ENCODE measurements at regions not wholly inside any gene's neighbourhood (a gene's known extent, or its start where the extent isn't known, plus 50 kb on each side); places are given as distances from the start of the nearest gene placed in this dataset.

GRCh38 chr5:105413406-105413990, 1850.9 kb upstream of the NUDT12 start:
- H4K5ac ChIP-seq (ENCODE audit: insufficient read length, low read depth, low read length), result no peak overlapping the region
- no peak overlapping the region for H3K56ac ChIP-seq (ENCODE audit: insufficient read length, low read depth, low read length)
- no peak overlapping the region for H3K4me2 ChIP-seq (ENCODE audit: insufficient read depth, insufficient read length, low read length)
- H2BK120ac ChIP-seq (ENCODE audit: low read depth, low read length, poor library complexity, severe bottlenecking), result no peak overlapping the region
- H4K20me1 ChIP-seq (ENCODE audit: control insufficient read depth, insufficient read depth, insufficient read length), result no peaks in the 10 kb centered on the region
- no peaks in the 10 kb centered on the region for H3K27me3 ChIP-seq (ENCODE audit: insufficient read depth, low read length)
- H2AFZ ChIP-seq (ENCODE audit: low read length), result no peak overlapping the region
- no peak for TF ChIP-seq CTCF (conservative IDR thresholded peaks at IDR 0.05)
- H2BK20ac ChIP-seq (ENCODE audit: low read depth, low read length, poor library complexity, severe bottlenecking), result no peak overlapping the region
- H3K4me1 ChIP-seq (ENCODE audit: insufficient read depth, low read length), result no peaks in the 10 kb centered on the region
- H2BK5ac ChIP-seq (ENCODE audit: insufficient read length, low read length), result no peak overlapping the region
- Mint-ChIP-seq H3K4me1 (peaks cover 0 to 11% of the 10 kb centered on the region in 2 experiments; a peak in 2 of 4 replicates), H3K4me3 (no peak overlapping the region), H3K36me3 (ENCODE audit: insufficient read depth in 1 of 3, low read depth in 3 of 3) (peaks cover 16 to 43% (median 20%) of the 10 kb centered on the region in 3 experiments), H3K27ac (no peak overlapping the region), H3K27me3 (ENCODE audit: low read depth) (no peaks in the 10 kb centered on the region), H3K9me3 (peaks cover 19 to 45% of the 10 kb centered on the region in 2 experiments; a peak in 4 of 5 replicates)
- no peaks in the 10 kb centered on the region for H3K23me2 ChIP-seq (ENCODE audit: insufficient read length, low read depth, low read length, poor library complexity, severe bottlenecking)
- no peak overlapping the region for H3K4ac ChIP-seq (ENCODE audit: low read depth, low read length)
- no CpG with 5 or more reads among the region's 9 CpGs for WGBS (ENCODE audit: extremely low coverage, insufficient read length, low lambda C conversion rate)
- H4K8ac ChIP-seq (replicated peaks; ENCODE audit: insufficient read length, low read depth, low read length), result no peak overlapping the region
- H3K9me3 ChIP-seq (ENCODE audit: control insufficient read depth, low read depth, low read length), result no peaks in the 10 kb centered on the region
- H2BK12ac ChIP-seq (ENCODE audit: insufficient read length, low read depth, low read length), result no peak overlapping the region
- no peak overlapping the region for H3T11ph ChIP-seq (ENCODE audit: low read length)
- no peak overlapping the region for H3K14ac ChIP-seq (ENCODE audit: insufficient read depth, low read length)
- no peak overlapping the region for H3K9ac ChIP-seq (ENCODE audit: extremely low read depth, insufficient read length, low read length)
- H3K27ac ChIP-seq (ENCODE audit: insufficient read length, low read depth, low read length), result no peak overlapping the region
- H3K23ac ChIP-seq (ENCODE audit: insufficient read length, low read depth, low read length), result no peak overlapping the region
- H2BK15ac ChIP-seq (ENCODE audit: low read depth, low read length), result no peak overlapping the region
- no peaks in the 10 kb centered on the region for H3K79me2 ChIP-seq (ENCODE audit: insufficient read depth, low read length)
- DNase-seq, result no peak
- H3K79me1 ChIP-seq (ENCODE audit: insufficient read depth, low read depth, low read length, poor library complexity, severe bottlenecking), result no peaks in the 10 kb centered on the region
- H2AK5ac ChIP-seq (ENCODE audit: insufficient read length, low read length), result no peak overlapping the region
- no peak overlapping the region for H3K18ac ChIP-seq (ENCODE audit: insufficient read length, low read depth, low read length)
- no peak overlapping the region for H4K91ac ChIP-seq (ENCODE audit: insufficient read length, low read depth, low read length)
